ENCODE measurements at regions not wholly inside any gene's neighbourhood (a gene's known extent, or its start where the extent isn't known, plus 50 kb on each side); places are given as distances from the start of the nearest gene placed in this dataset.

DNA sequence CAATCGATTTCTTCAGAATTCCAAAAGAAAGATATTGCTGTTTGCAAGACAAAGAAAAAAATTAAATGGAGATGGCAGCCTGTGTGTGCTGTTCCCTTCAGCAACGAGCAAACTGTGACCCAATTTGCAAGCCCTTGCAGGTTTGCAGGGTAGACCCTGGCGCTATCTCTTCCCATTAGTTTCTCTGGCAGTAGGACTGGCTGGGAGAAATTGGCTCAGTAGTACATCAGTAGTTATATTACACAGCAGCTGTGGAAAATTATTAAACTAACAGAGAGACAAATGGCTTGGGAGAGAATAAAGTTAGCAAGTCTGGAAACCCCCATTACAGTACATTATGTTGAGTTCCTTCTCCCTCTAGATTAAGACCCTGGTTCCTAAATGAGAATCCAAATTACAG is 116.4 kb upstream of the ITGB1 start:
- no peaks in the 10 kb centered on the region for H3K36me3 Mint-ChIP-seq
- H3K4me3 Mint-ChIP-seq: no peak overlapping the region
- peaks cover 1 to 2% of the 10 kb centered on the region in 2 donors for H3K4me1 Mint-ChIP-seq (ENCODE audit: low read depth in 2 of 2)
- DNase-seq (ENCODE audit: low spot score) (no peak), ATAC-seq (no peak)
- no peak overlapping the region for H3K27ac Mint-ChIP-seq
- peaks cover 1% of the 10 kb centered on the region for H3K9me3 Mint-ChIP-seq
- H3K27me3 Mint-ChIP-seq: no peaks in the 10 kb centered on the region

DNA sequence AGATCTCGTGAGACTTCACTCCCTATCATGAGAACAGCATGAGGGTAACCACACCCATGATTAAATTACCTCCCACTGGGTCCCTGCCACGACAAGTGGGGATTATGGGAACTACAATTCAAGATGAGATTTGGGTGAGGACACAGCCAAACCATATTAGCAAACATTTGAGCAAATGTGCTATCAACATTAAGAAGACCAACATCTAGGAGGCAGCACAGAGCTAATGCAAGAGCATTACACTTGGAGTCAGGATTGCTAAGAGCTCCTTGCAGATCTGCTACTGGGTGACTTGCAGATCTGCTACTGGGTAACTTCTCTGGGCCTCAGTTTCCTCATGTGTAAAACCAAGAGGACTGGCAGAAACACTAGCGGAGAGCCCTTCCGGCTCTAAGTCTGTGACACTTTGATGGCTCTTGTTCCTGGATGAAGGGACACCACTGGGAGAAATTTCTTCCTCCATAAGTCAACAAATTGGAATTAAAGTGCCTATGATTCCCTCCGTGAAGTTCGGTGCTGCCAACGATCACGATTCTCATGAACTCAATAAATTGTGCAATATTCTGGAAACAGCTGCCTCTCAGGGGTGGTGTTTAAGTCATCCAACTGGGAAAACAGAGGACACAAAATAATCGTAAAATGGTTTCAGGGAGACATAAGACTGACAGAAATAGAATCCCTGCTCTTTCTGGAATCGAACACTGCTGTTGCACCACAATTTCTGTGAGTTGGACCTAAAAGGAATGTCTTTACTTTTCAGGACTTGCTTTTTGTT is 115.8 kb upstream of the ITGB1 start:
- Mint-ChIP-seq H3K27me3 (no peaks in the 10 kb centered on the region), H3K27ac (no peak overlapping the region), H3K4me1 (ENCODE audit: low read depth in 2 of 2) (peaks cover 6 to 7% of the 10 kb centered on the region in 2 donors), H3K9me3 (peaks cover 2% of the 10 kb centered on the region), H3K4me3 (no peak overlapping the region), H3K36me3 (no peaks in the 10 kb centered on the region)
- no peak for ATAC-seq
- no peak for DNase-seq (ENCODE audit: low spot score)

DNA sequence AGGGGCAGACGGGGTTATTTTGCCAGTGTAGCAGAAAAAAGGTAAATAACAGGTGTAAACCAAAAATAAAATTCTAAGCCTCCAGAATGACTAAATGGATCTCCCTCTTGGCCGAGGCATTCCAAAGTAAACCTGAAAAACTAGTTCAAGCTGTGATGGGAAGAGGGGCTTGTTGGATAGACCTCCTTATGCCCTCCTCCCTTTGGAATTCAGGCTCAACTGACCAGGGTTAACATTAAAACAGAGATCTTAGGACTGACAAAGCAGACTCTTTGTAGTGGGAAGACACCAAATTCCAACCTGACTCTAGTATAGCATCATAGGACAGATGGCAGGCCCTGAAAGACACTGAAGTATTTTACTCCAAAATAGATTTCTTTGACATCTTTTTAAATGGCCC is 113.8 kb upstream of the ITGB1 start:
- Mint-ChIP-seq H3K4me1 (ENCODE audit: low read depth in 2 of 2) (peaks cover 6 to 7% of the 10 kb centered on the region in 2 donors), H3K27me3 (peaks cover 0 to 3% of the 10 kb centered on the region in 2 donors), H3K9me3 (peaks cover 2% of the 10 kb centered on the region), H3K36me3 (no peaks in the 10 kb centered on the region), H3K4me3 (no peak overlapping the region), H3K27ac (no peak overlapping the region)
- ATAC-seq (no peak), DNase-seq (ENCODE audit: low spot score) (no peak)

DNA sequence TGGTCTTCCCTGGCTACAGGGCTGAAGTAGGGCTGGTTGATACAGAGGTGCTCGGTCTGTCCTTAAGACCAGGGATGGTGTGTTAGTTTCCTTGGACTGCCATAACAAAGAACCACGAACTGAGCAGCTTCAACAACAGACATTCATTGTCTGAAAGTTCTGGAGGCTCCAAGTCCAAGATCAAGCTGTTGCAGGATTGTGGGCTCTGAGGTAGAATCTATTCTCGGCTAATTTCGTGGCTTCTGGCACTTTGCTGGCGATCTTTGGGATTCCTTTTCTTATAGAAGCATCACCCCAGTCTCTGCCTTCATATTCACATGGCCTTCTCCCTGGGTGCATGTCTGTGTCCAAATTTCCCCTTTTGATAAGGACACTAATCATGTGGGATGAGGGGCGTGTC is 112.1 kb upstream of the ITGB1 start:
- H3K36me3 Mint-ChIP-seq: no peaks in the 10 kb centered on the region
- DNase-seq (ENCODE audit: low spot score) (no peak), ATAC-seq (no peak)
- H3K4me1 Mint-ChIP-seq (ENCODE audit: low read depth in 2 of 2): peaks cover 7 to 10% of the 10 kb centered on the region in 2 donors
- peaks cover 0 to 3% of the 10 kb centered on the region in 2 donors for H3K27me3 Mint-ChIP-seq
- H3K4me3 Mint-ChIP-seq: no peak overlapping the region
- no peak overlapping the region for H3K27ac Mint-ChIP-seq
- peaks cover 2% of the 10 kb centered on the region for H3K9me3 Mint-ChIP-seq

DNA sequence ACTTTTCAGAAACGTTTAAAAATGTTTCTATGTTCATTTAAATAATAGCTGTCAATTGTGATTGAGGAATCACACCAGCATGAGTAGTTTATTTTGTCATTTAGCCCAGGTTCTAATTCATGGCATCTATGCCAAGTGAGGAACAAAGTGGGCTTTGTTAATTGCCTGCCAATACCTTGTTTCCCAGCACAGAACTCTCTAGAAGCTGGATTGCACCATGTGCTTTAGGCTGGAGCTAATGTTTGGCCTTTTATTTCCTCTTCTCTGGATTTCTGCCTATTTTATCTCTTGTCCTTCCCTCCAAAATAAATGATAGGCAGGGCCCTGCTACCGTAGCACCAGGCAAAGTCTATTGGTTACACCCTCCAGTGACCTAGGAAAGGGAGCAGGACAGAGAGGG is 109.9 kb upstream of the ITGB1 start:
- Mint-ChIP-seq H3K36me3 (no peaks in the 10 kb centered on the region), H3K27me3 (peaks cover 0 to 3% of the 10 kb centered on the region in 2 donors), H3K9me3 (peaks cover 2% of the 10 kb centered on the region), H3K4me3 (no peak overlapping the region), H3K4me1 (ENCODE audit: low read depth in 2 of 2) (peaks cover 7 to 10% of the 10 kb centered on the region in 2 donors), H3K27ac (no peak overlapping the region)
- DNase-seq (ENCODE audit: low spot score) (no peak), ATAC-seq (no peak)

DNA sequence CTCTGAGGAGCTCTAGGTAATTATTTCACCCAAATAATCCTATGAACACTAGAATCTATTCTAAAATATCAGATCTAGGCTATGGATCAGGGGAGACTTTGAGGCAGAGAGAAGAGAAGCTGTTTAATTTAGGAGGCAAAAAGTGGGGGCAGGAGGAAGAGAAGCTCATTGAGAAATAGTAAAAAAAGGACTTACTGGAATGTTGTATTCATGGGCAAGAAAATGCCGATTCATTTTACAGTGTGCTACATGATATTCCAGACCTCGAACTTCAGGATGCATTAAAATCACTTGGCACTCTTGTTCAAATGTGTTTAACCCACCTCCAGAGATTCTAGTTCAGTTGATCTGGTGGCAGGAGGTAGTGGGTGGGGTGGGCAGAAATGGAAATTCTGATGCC is 109.5 kb upstream of the ITGB1 start:
- Mint-ChIP-seq H3K36me3 (peaks cover 2% of the 10 kb centered on the region), H3K9me3 (peaks cover 2% of the 10 kb centered on the region)

DNA sequence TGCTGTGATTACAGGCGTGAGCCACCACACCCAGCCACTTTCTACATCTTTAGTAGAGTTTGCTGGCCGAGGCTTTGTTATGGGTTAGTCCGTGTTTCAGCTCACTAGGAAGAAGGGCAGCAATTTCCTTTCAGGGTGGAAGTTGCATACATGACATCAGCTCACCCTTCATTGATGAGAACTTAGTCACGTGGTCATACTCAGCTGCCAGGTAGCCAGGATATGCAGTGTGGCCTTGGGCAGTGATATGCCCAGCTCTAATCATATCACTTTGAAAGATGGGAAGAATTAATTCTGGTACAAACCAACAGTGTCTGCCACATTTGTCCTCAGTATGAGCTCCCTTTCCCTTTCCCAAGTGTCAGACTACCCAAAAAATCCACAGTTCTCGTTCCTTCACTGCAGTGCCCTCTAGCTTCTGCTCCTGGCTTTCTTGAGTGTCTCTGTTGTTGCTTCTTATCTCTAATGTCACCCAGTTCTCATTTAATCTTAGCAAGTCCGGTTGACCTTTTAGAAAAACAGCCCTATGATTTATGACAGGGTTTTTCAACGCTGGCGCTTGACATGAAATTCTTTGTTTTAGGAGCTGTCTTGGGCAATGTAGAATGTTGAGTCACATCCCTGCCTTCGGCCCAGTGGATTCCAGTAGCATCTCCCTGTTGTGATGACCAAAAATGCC is 108.7 kb upstream of the ITGB1 start:
- H3K36me3 Mint-ChIP-seq: peaks cover 5% of the 10 kb centered on the region
- H3K27ac Mint-ChIP-seq: no peak overlapping the region
- peaks cover 7 to 10% of the 10 kb centered on the region in 2 donors for H3K4me1 Mint-ChIP-seq (ENCODE audit: low read depth in 2 of 2)
- no peak for DNase-seq (ENCODE audit: low spot score)
- no peak overlapping the region for H3K4me3 Mint-ChIP-seq
- peaks cover 0 to 3% of the 10 kb centered on the region in 2 donors for H3K27me3 Mint-ChIP-seq
- H3K9me3 Mint-ChIP-seq: peaks cover 2% of the 10 kb centered on the region
- no peak for ATAC-seq

More for the DNA sequence above, 109.5 kb upstream of the ITGB1 start:
- peaks cover 7 to 10% of the 10 kb centered on the region in 2 donors for H3K4me1 Mint-ChIP-seq (ENCODE audit: low read depth in 2 of 2)
- ATAC-seq (no peak), DNase-seq (ENCODE audit: low spot score) (no peak)
- no peak overlapping the region for H3K27ac Mint-ChIP-seq
- peaks cover 0 to 3% of the 10 kb centered on the region in 2 donors for H3K27me3 Mint-ChIP-seq
- H3K4me3 Mint-ChIP-seq: no peak overlapping the region

DNA sequence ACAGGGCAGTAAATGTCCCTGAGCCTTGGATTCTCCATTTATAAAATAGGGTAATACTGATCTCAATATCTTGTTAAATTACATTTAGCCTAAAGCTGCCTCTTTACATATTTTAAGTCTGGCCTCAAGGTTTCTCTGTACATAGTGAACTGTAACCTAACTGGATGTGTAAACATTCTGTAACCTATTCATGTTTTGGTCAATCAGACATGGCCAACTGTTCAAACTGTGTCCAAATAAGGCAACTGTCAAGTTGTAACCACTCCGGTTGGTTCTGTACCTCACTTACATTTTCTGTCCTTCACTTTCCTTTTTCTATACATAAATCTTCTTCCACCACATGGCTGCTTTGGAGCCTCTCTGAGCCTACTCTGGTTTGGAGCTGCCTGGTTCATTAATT is 107.1 kb upstream of the ITGB1 start:
- H3K27me3 Mint-ChIP-seq: peaks cover 0 to 3% of the 10 kb centered on the region in 2 donors
- DNase-seq (ENCODE audit: low spot score) (no peak), ATAC-seq (no peak)
- peaks cover 2% of the 10 kb centered on the region for H3K9me3 Mint-ChIP-seq
- no peak overlapping the region for H3K4me3 Mint-ChIP-seq
- peaks cover 5% of the 10 kb centered on the region for H3K36me3 Mint-ChIP-seq
- H3K27ac Mint-ChIP-seq: no peak overlapping the region
- peaks cover 10 to 16% of the 10 kb centered on the region in 2 donors for H3K4me1 Mint-ChIP-seq (ENCODE audit: low read depth in 2 of 2)

DNA sequence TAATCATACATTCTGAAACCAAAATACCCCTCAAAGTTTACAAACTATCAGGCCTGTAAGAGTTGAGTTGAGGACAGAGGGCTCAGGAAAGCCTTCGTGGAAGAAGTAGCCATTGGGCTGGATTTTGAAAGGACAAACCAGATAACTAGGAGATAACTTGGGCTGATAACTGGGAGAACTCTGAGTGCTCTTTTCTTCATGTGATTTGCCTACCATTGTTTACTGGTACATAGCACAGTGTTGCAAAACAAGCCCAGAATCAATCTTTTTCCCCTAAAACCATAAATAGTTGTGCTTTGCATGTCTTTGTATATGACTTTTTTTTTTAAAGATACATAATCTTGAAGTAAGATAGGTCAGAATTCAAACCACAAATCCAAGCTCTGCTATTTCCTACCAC is 106.7 kb upstream of the ITGB1 start:
- Mint-ChIP-seq H3K4me1 (ENCODE audit: low read depth in 2 of 2) (peaks cover 12 to 18% of the 10 kb centered on the region in 2 donors), H3K27ac (no peak overlapping the region), H3K9me3 (peaks cover 2% of the 10 kb centered on the region), H3K36me3 (peaks cover 5% of the 10 kb centered on the region), H3K27me3 (peaks cover 0 to 3% of the 10 kb centered on the region in 2 donors), H3K4me3 (no peak overlapping the region)
- ATAC-seq (no peak), DNase-seq (ENCODE audit: low spot score) (no peak)

DNA sequence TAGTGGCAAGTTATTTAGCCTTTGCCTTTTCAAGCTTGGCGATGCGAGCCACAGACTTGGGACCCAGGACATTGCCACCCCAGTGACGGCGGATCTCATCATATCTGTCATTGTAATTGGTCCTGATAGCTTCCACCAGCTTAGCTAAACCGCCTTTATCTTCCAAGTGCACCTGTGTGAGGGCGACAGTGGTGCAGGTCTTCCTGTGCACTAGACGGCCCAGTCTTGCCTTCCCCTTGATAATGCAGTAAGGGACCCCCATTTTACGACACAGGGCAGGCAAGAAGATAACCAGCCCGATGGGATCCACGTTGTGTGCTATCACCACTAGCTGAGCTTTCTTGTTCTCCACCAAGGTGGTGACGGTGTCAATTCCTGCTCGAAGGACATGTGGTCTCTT is 99.6 kb upstream of the ITGB1 start:
- DNase-seq (ENCODE audit: low spot score) (no peak), ATAC-seq (no peak)
- no peaks in the 10 kb centered on the region for H3K27me3 Mint-ChIP-seq
- peaks cover 4% of the 10 kb centered on the region for H3K36me3 Mint-ChIP-seq
- no peaks in the 10 kb centered on the region for H3K9me3 Mint-ChIP-seq
- no peak overlapping the region for H3K4me3 Mint-ChIP-seq
- no peak overlapping the region for H3K27ac Mint-ChIP-seq
- peaks cover 5 to 9% of the 10 kb centered on the region in 2 donors for H3K4me1 Mint-ChIP-seq (ENCODE audit: low read depth in 2 of 2)

DNA sequence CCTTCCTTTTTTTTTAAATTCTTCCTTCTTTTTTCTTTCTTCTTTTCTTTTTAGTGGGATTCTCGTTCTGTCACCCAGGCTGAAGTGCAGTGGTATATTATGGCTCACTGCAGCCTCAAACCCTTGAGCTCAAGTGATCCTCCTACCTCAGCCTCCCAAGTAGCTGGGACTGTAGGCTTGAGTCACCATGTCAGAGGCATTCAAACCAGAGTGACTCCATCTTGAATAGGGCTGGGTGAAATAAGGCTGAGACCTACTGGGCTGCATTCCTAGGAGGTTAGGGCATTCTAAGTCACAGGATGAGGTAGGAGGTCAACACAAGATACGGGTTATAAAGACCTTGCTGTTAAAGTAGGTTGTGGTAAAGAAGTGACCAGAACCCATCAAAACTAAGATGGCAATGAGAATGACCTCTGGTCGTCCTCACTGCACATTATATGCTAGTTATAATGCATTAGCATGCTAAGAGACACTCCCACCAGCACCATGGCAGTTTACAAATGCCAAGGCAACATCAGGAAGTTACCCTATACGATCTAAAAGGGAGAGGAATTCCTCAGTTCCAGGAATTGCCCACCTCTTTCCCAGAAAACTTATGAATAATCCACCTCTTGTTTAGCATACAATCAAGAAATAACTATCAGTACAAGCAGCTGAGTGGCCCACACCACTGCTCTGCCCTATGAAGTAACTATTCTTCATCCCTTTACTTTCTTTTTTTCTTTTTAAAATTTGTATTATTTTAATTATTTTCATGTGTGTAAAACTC is 99.0 kb upstream of the ITGB1 start:
- Mint-ChIP-seq H3K27me3 (no peaks in the 10 kb centered on the region), H3K27ac (no peak overlapping the region), H3K4me1 (ENCODE audit: low read depth in 2 of 2) (peaks cover 5 to 9% of the 10 kb centered on the region in 2 donors), H3K36me3 (no peaks in the 10 kb centered on the region), H3K9me3 (no peaks in the 10 kb centered on the region), H3K4me3 (no peak overlapping the region)
- no peak for ATAC-seq
- no peak for DNase-seq (ENCODE audit: low spot score)

DNA sequence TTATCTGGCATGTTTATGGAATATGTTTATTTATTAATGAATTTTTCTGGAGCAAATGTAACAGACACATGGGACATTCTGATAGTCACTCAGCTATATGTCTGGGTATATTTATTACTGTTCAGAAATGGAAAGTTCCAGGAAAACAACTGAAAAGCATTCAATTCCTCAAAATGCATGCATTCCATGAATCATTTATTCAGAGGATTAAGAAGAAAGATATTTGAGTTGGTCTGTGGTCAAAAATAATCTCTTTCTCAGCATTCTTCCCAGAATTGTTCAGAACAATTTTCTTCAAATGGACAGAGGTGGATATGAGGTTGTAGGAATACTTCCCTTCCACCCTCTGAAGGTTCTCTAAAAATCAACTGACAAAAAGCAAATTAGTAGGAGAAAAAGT is 97.6 kb upstream of the ITGB1 start:
- H3K9me3 Mint-ChIP-seq: no peaks in the 10 kb centered on the region
- no peak overlapping the region for H3K27ac Mint-ChIP-seq
- no peaks in the 10 kb centered on the region for H3K27me3 Mint-ChIP-seq
- ATAC-seq (no peak), DNase-seq (ENCODE audit: low spot score) (no peak)
- H3K4me1 Mint-ChIP-seq (ENCODE audit: low read depth in 2 of 2): peaks cover 14 to 17% of the 10 kb centered on the region in 2 donors
- H3K36me3 Mint-ChIP-seq: no peaks in the 10 kb centered on the region
- H3K4me3 Mint-ChIP-seq: no peak overlapping the region

DNA sequence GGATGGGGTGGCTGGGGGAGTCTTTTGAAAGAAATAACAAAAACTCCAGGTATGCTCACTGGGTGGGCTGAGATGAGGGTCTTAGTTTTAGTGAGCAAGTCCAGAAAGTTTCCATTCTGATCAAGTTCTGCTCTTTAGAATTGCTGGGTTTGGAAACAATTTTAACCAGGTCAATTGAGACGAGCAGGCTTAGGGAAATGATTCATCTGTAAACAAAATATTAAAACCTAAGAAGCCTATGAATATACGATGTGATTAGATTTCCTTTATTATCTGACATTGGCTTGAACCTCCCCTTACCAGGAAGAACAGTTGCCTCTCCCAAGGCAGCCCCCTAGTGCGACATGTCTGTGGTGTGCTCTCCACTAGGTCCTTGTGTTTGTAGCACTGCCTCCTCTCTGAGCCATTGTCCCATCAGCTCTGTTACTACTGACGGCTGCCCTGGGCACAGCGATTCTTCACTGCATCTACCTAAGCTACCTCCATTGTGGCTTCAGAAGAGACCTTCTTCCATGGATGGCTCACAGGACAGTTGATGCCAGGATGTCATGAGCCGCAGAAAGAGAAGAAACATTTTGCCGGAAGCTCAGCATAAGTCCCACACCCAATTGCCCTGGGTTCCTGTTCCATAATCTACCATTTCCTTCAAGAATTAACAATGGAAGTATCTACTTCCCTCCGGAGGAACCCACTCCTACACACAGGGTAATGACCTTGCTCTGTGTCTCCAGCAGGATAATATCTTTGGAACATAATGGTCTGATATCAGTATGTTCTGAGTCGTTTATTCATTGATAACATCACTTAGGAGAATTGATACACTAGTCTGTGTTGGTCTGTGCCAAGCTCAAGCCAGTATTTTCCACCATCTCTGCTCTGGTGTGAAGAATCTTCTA is 95.1 kb upstream of the ITGB1 start:
- Mint-ChIP-seq H3K4me1 (ENCODE audit: low read depth in 2 of 2) (peaks cover 15 to 18% of the 10 kb centered on the region in 2 donors), H3K9me3 (no peaks in the 10 kb centered on the region), H3K4me3 (no peak overlapping the region), H3K36me3 (no peaks in the 10 kb centered on the region), H3K27me3 (no peaks in the 10 kb centered on the region), H3K27ac (no peak overlapping the region)
- no peak for ATAC-seq
- DNase-seq (ENCODE audit: low spot score): no peak
